Progenitor cell of endocrine pancreas (in vitro differentiated cells): ENCODE measurements at regions not wholly inside any gene's neighbourhood (a gene's known extent, or its start where the extent isn't known, plus 50 kb on each side); places are given as distances from the start of the nearest gene placed in this dataset.
A peak's percentile ranks its signal among the peaks of the same experiment; 100 is the strongest.

Experiments used
- DNase-seq: peaks from one replicate; pipeline ENCODE4 v3.0.0; 2021; ENCODE audit warnings: low spot score; ENCODE audit not compliant: unreplicated experiment
- H3K27ac Mint-ChIP-seq: 2 replicates; pipeline ENCODE4 v1.8.0; 2021; ENCODE audit warnings: mild to moderate bottlenecking, moderate library complexity, mixed read lengths
- H3K27me3 Mint-ChIP-seq: 2 replicates; pipeline ENCODE4 v1.8.0; 2021; ENCODE audit warnings: mixed read lengths
- H3K36me3 Mint-ChIP-seq: 2 replicates; pipeline ENCODE4 v1.8.0; 2022; ENCODE audit warnings: mixed read lengths; ENCODE audit not compliant: insufficient read depth
- H3K4me1 Mint-ChIP-seq: 2 replicates; pipeline ENCODE4 v1.8.0; 2021; ENCODE audit warnings: low read depth, mixed read lengths
- H3K4me3 Mint-ChIP-seq: 2 replicates; pipeline ENCODE4 v1.8.0; 2021; ENCODE audit warnings: low read depth, mild to moderate bottlenecking, moderate library complexity, mixed read lengths
- H3K9me3 Mint-ChIP-seq: 2 replicates; pipeline ENCODE4 v1.8.0; 2021; ENCODE audit warnings: low read depth, mixed read lengths
- CTCF ChIP-seq: fragments of 200-600 bp; sonication (generic); IDR thresholded peaks from one replicate; pipeline ENCODE4 v1.5.0; 2021; ENCODE audit warnings: antibody characterized with exemption, mild to moderate bottlenecking; ENCODE audit not compliant: unreplicated experiment

- H3K4me1 Mint-ChIP-seq: no peaks in the 10 kb centered on the region
- peaks cover 6% of the 10 kb centered on the region for H3K9me3 Mint-ChIP-seq
- no peaks in the 10 kb centered on the region for H3K36me3 Mint-ChIP-seq
- no peak overlapping the region for H3K27ac Mint-ChIP-seq
- DNase-seq: no peak
- H3K4me3 Mint-ChIP-seq: no peak overlapping the region
- TF ChIP-seq CTCF: no peak
- peaks cover 4% of the 10 kb centered on the region for H3K27me3 Mint-ChIP-seq
Observed at GRCh38 chr5:174197929-174198328, 152.4 kb downstream of the NSG2 start.

GRCh38 chr5:174198541-174198940 lies 153.0 kb downstream of the NSG2 start:
- Mint-ChIP-seq H3K36me3 (no peaks in the 10 kb centered on the region), H3K4me3 (no peak overlapping the region), H3K4me1 (no peaks in the 10 kb centered on the region), H3K9me3 (peaks cover 6% of the 10 kb centered on the region), H3K27me3 (peaks cover 4% of the 10 kb centered on the region), H3K27ac (no peak overlapping the region)
- DNase-seq: no peak
- no peak for TF ChIP-seq CTCF

GRCh38 chr5:174202996-174203395 lies 157.5 kb downstream of the NSG2 start:
- H3K27ac Mint-ChIP-seq: no peak overlapping the region
- DNase-seq: no peak
- H3K36me3 Mint-ChIP-seq: no peaks in the 10 kb centered on the region
- no peak overlapping the region for H3K4me3 Mint-ChIP-seq
- TF ChIP-seq CTCF: no peak
- H3K4me1 Mint-ChIP-seq: peaks cover 8% of the 10 kb centered on the region
- peaks cover 5% of the 10 kb centered on the region for H3K27me3 Mint-ChIP-seq
- peaks cover 6% of the 10 kb centered on the region for H3K9me3 Mint-ChIP-seq

- H3K27me3 Mint-ChIP-seq: peaks cover 9% of the 10 kb centered on the region
- TF ChIP-seq CTCF: no peak
- peaks cover 6% of the 10 kb centered on the region for H3K9me3 Mint-ChIP-seq
- H3K4me1 Mint-ChIP-seq: peaks cover 8% of the 10 kb centered on the region
- H3K27ac Mint-ChIP-seq: peak overlapping the region; percentile 37
- DNase-seq: peak; percentile 27
- no peaks in the 10 kb centered on the region for H3K36me3 Mint-ChIP-seq
- H3K4me3 Mint-ChIP-seq: no peak overlapping the region
Observed at GRCh38 chr5:174204535-174205313, 159.2 kb downstream of the NSG2 start.

- H3K36me3 Mint-ChIP-seq: no peaks in the 10 kb centered on the region
- no peak for TF ChIP-seq CTCF
Observed at GRCh38 chr5:174205939-174206338, 160.4 kb downstream of the NSG2 start.

More at GRCh38 chr5:174205939-174206338, 160.4 kb downstream of the NSG2 start:
- Mint-ChIP-seq H3K4me1 (peaks cover 8% of the 10 kb centered on the region), H3K27me3 (peaks cover 19% of the 10 kb centered on the region), H3K27ac (no peak overlapping the region), H3K9me3 (peaks cover 5% of the 10 kb centered on the region), H3K4me3 (no peak overlapping the region)
- no peak for DNase-seq
